NT2/D1 (cell line): ENCODE measurements at regions not wholly inside any gene's neighbourhood (a gene's known extent, or its start where the extent isn't known, plus 50 kb on each side); places are given as distances from the start of the nearest gene placed in this dataset.

Experiments used
- YY1 ChIP-seq: IDR thresholded peaks from 2 replicates; pipeline ENCODE4 v1.6.1; 2011; ENCODE audit not compliant: insufficient read length, insufficient read depth
- ZNF274 ChIP-seq: IDR thresholded peaks from 2 replicates; pipeline ENCODE4 v1.6.1; 2011; ENCODE audit warnings: mild to moderate bottlenecking, low read depth, low read length

GRCh38 chrX:121902463-121902862, 855.1 kb downstream of the GLUD2 start:
- no peak for TF ChIP-seq ZNF274
- no peak for TF ChIP-seq YY1
